ENCODE measurements at regions not wholly inside any gene's neighbourhood (a gene's known extent, or its start where the extent isn't known, plus 50 kb on each side); places are given as distances from the start of the nearest gene placed in this dataset.

GRCh38 chr9:24413651-24414050, 132.0 kb downstream of the IZUMO3 start:
- H3K4me3 ChIP-seq, result no peak overlapping the region
- WGBS, 3 donors, result 24 to 39% (median 26%) methylated on average over 2 of the region's 2 CpGs
- no peaks in the 10 kb centered on the region for H3K4me1 ChIP-seq (ENCODE audit: insufficient read depth)
- H3K27me3 ChIP-seq, result no peaks in the 10 kb centered on the region
- intact Hi-C loops (cut with DNase I), result no loop called here
- no peaks in the 10 kb centered on the region for H3K36me3 ChIP-seq
- TF ChIP-seq POLR2A (IDR thresholded peaks at IDR 0.05) (no peak), CTCF (IDR thresholded peaks at IDR 0.05) (no peak), EP300 (IDR thresholded peaks at IDR 0.05) (no peak)
- H3K27ac ChIP-seq, result no peak overlapping the region
- no peaks in the 10 kb centered on the region for H3K9me3 ChIP-seq
- no peak for DNase-seq

GRCh38 chr9:24398466-24398865, 147.2 kb downstream of the IZUMO3 start:
- intact Hi-C loops (cut with DNase I), result no loop called here
- 67 to 81% (median 69%) methylated on average over 4 of the region's 4 CpGs for WGBS, 3 donors

GRCh38 chr9:24391095-24391494, 154.6 kb downstream of the IZUMO3 start:
- no peaks in the 10 kb centered on the region for H3K36me3 ChIP-seq
- intact Hi-C loops (cut with DNase I), result no loop called here
- DNase-seq, result no peak
- H3K9me3 ChIP-seq, result no peaks in the 10 kb centered on the region
- H3K4me1 ChIP-seq (ENCODE audit: insufficient read depth), result no peaks in the 10 kb centered on the region
- TF ChIP-seq EP300 (IDR thresholded peaks at IDR 0.05) (no peak), POLR2A (IDR thresholded peaks at IDR 0.05) (no peak), CTCF (IDR thresholded peaks at IDR 0.05) (no peak)
- no peaks in the 10 kb centered on the region for H3K27me3 ChIP-seq
- H3K27ac ChIP-seq, result no peak overlapping the region
- WGBS, 3 donors, result 92 to 93% (median 92%) methylated on average over 4 of the region's 4 CpGs
- H3K4me3 ChIP-seq, result no peak overlapping the region

More at GRCh38 chr9:24398466-24398865, 147.2 kb downstream of the IZUMO3 start:
- Histone ChIP-seq H3K36me3 (no peaks in the 10 kb centered on the region), H3K4me3 (no peak overlapping the region), H3K27me3 (no peaks in the 10 kb centered on the region), H3K4me1 (ENCODE audit: insufficient read depth) (no peaks in the 10 kb centered on the region), H3K27ac (no peak overlapping the region), H3K9me3 (no peaks in the 10 kb centered on the region)
- no peak for TF ChIP-seq EP300 (IDR thresholded peaks at IDR 0.05)
- no peak for TF ChIP-seq POLR2A (IDR thresholded peaks at IDR 0.05)
- DNase-seq, result no peak

GRCh38 chr9:24385077-24385476, 160.6 kb downstream of the IZUMO3 start:
- Histone ChIP-seq H3K27ac (no peak overlapping the region), H3K9me3 (no peaks in the 10 kb centered on the region), H3K27me3 (no peaks in the 10 kb centered on the region), H3K4me1 (ENCODE audit: insufficient read depth) (no peaks in the 10 kb centered on the region), H3K4me3 (no peak overlapping the region), H3K36me3 (no peaks in the 10 kb centered on the region)
- intact Hi-C loops (cut with DNase I), result no loop called here
- 40 to 65% (median 59%) methylated on average over 2 of the region's 2 CpGs for WGBS, 3 donors
- no peak for DNase-seq
- no peak for TF ChIP-seq EP300 (IDR thresholded peaks at IDR 0.05)
- no peak for TF ChIP-seq POLR2A (IDR thresholded peaks at IDR 0.05)
- TF ChIP-seq CTCF (IDR thresholded peaks at IDR 0.05), result no peak

GRCh38 chr9:24382566-24382965, 163.1 kb downstream of the IZUMO3 start:
- DNase-seq, result no peak
- no peaks in the 10 kb centered on the region for H3K27me3 ChIP-seq
- intact Hi-C loops (cut with DNase I), result no loop called here
- H3K36me3 ChIP-seq, result no peaks in the 10 kb centered on the region
- H3K4me1 ChIP-seq (ENCODE audit: insufficient read depth), result no peaks in the 10 kb centered on the region
- WGBS, 3 donors, result 10 to 45% (median 20%) methylated on average over 3 of the region's 3 CpGs
- no peak overlapping the region for H3K4me3 ChIP-seq
- no peak for TF ChIP-seq EP300 (IDR thresholded peaks at IDR 0.05)
- TF ChIP-seq CTCF (IDR thresholded peaks at IDR 0.05), result no peak
- no peak for TF ChIP-seq POLR2A (IDR thresholded peaks at IDR 0.05)
- H3K27ac ChIP-seq, result no peak overlapping the region
- H3K9me3 ChIP-seq, result no peaks in the 10 kb centered on the region

Data from ovary (tissue), 7 donors.